Adrenal gland (tissue), 5 donors: ENCODE measurements at regions not wholly inside any gene's neighbourhood (a gene's known extent, or its start where the extent isn't known, plus 50 kb on each side); places are given as distances from the start of the nearest gene placed in this dataset.

ENCODE experiments used
- POLR2A ChIP-seq, 2 donors: fragments of 450-650 bp; IDR thresholded peaks; one replicate each; pipeline ENCODE4 v1.6.1; 2017; ENCODE audit warnings: antibody characterized with exemption in 2 of 2, mild to moderate bottlenecking in 2 of 2, moderate library complexity in 1 of 2
- TF ChIP-seq, protein P1 (sequence below), 6 experiments: fragments of 450-650 bp in 4 of 6; fragments of 200-600 bp in 2 of 6; sonication (generic) in 1 of 6; IDR thresholded peaks; 1 replicate in 5 of 6; 2 replicates in 1 of 6; pipeline versions ENCODE4 v1.5.1 to v1.8.0; 2016 to 2021; ENCODE audit warnings: antibody characterized with exemption in 6 of 6, mild to moderate bottlenecking in 2 of 6, moderate library complexity in 1 of 6
- donor health status: DM: no; HTN: no; CAD: no.

DNA sequence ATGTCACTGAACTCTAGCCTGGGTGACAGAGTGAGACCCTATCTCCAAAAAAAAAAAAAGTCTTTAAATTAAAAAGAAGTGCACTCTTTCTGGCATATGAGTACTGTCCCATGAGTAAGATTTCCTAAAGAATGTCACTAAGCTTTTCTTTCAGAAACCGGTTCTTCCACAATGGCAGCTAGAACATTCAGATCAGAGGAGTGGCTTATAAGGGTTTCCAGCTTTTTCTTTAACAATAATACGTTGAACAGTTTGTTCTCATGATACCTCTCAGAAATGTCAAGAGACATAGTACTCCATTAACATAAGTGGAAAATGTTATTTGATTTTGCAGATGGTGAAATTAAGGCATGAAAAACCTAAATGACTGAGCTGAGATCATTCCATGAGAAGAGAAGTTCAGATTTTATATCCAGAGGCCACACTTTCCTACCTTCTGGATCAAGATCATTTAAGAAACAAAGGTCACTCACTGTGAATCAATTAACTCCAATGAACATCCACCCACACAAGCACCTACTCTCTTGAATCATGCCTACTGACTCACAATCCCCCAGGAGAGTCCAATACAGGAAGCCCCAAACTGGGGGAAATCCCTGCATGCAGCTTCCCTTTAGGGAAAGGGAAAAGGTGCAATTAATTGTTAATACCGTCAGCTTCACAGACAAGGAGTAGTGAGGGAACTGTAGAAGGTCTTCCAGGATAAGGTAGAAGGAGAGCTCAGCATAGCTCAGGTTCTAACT lies 86.9 kb downstream of the SPTSSA start:
- TF ChIP-seq, protein P1, sequence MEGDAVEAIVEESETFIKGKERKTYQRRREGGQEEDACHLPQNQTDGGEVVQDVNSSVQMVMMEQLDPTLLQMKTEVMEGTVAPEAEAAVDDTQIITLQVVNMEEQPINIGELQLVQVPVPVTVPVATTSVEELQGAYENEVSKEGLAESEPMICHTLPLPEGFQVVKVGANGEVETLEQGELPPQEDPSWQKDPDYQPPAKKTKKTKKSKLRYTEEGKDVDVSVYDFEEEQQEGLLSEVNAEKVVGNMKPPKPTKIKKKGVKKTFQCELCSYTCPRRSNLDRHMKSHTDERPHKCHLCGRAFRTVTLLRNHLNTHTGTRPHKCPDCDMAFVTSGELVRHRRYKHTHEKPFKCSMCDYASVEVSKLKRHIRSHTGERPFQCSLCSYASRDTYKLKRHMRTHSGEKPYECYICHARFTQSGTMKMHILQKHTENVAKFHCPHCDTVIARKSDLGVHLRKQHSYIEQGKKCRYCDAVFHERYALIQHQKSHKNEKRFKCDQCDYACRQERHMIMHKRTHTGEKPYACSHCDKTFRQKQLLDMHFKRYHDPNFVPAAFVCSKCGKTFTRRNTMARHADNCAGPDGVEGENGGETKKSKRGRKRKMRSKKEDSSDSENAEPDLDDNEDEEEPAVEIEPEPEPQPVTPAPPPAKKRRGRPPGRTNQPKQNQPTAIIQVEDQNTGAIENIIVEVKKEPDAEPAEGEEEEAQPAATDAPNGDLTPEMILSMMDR (IDR thresholded peaks at IDR 0.05) = no peak
- TF ChIP-seq POLR2A (IDR thresholded peaks at IDR 0.05) = no peak
